ENCODE measurements at regions not wholly inside any gene's neighbourhood (a gene's known extent, or its start where the extent isn't known, plus 50 kb on each side); places are given as distances from the start of the nearest gene placed in this dataset.

DNA sequence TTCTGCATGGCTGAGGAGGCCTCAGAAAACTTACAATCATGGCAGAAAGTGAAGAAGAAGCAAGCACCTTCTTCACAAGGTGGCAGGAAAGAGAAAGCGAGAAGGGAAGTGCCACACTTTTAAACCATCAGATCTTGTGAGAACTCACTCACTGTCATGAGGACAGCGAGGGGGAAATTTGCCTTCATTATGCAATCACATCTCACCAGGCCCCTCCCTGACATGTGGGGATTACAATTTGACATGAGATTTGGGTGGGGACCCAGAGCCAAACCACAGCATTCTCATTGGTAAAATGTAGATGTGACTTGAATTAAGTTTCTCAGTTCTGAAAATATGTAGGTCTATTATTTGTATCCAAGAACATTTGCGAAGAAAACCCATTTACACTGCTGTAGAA is 854.8 kb downstream of the EPHA4 start:
- TF ChIP-seq POLR2A (IDR thresholded peaks at IDR 0.05; ENCODE audit: low read depth, low read length) (no peak), POLR2AphosphoS5 (IDR thresholded peaks at IDR 0.05; ENCODE audit: low read depth, low read length) (no peak)
